ENCODE measurements at regions not wholly inside any gene's neighbourhood (a gene's known extent, or its start where the extent isn't known, plus 50 kb on each side); places are given as distances from the start of the nearest gene placed in this dataset.

DNA sequence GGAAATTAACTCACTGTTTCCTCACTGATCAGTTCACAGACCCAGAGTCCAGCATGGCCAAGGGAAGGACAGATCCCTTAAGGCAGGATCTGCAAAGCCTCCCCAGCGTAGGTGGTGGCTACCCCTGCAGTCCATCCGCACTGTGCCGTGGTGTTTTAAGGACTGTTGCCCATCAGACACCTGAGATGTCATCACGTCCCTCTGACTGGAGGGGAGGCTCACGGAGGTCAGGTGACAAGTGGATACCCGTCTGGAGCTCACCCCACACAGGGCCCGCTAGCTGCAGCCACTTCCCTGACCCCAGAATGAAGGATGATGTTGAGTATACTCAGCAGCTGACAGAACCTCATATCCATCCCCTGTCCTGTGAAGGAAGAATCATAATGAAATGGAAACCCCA is 161.8 kb upstream of the GGTLC1 start:
- no peak for DNase-seq (ENCODE audit: low read depth)
- no peak overlapping the region for H3K4me3 ChIP-seq (ENCODE audit: low read depth, low read length)
- TF ChIP-seq, protein P1, sequence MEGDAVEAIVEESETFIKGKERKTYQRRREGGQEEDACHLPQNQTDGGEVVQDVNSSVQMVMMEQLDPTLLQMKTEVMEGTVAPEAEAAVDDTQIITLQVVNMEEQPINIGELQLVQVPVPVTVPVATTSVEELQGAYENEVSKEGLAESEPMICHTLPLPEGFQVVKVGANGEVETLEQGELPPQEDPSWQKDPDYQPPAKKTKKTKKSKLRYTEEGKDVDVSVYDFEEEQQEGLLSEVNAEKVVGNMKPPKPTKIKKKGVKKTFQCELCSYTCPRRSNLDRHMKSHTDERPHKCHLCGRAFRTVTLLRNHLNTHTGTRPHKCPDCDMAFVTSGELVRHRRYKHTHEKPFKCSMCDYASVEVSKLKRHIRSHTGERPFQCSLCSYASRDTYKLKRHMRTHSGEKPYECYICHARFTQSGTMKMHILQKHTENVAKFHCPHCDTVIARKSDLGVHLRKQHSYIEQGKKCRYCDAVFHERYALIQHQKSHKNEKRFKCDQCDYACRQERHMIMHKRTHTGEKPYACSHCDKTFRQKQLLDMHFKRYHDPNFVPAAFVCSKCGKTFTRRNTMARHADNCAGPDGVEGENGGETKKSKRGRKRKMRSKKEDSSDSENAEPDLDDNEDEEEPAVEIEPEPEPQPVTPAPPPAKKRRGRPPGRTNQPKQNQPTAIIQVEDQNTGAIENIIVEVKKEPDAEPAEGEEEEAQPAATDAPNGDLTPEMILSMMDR (IDR thresholded peaks at IDR 0.05; ENCODE audit: low read depth, low read length, missing control alignments) = no peak

DNA sequence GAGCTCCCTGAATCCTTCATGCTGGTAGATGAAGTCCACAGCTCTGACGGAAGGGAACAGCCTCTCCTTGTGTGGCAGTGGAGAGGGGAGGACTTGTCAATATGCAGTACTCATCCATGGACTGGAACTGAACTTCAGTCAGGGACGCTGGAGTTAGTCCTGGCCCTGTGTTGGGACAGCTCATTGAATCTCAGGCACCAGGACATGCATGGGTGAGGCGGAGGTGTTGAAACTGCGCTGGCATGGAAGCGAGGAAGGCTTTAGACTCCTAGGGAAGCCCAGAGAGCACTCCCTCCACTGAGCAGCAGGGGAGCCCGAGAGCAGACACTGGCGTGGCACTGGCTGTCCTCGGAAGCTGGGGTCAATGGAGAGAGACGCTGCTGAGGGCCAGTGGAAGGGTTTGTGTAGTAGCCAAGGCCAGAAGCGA is 161.3 kb upstream of the GGTLC1 start:
- no peak for DNase-seq (ENCODE audit: low read depth)
- TF ChIP-seq, protein P1 (IDR thresholded peaks at IDR 0.05; ENCODE audit: low read depth, low read length, missing control alignments) = peak; percentile 60
- H3K4me3 ChIP-seq (ENCODE audit: low read depth, low read length) = no peak overlapping the region

DNA sequence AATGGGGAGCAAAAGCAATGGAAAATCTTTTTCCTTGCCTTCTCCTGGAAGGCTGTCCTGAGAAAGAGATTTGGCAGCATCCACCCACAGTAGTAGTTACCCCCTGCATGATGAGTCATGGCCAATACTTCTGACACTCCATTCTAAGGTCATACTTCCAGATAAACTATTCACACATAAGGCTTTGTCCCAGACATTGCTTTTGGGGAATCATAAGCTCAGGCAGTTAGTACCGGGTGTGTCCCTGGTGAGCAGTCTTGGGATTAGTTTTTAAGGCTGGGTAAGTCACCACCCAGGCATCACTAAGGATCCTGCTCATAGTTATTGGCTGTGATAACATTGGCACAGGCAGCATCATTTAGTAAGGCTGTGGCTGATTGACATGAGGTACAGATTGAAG is 160.6 kb upstream of the GGTLC1 start:
- TF ChIP-seq, protein P1 (IDR thresholded peaks at IDR 0.05; ENCODE audit: low read depth, low read length, missing control alignments) = no peak
- DNase-seq (ENCODE audit: low read depth) = no peak
- H3K4me3 ChIP-seq (ENCODE audit: low read depth, low read length) = no peak overlapping the region

DNA sequence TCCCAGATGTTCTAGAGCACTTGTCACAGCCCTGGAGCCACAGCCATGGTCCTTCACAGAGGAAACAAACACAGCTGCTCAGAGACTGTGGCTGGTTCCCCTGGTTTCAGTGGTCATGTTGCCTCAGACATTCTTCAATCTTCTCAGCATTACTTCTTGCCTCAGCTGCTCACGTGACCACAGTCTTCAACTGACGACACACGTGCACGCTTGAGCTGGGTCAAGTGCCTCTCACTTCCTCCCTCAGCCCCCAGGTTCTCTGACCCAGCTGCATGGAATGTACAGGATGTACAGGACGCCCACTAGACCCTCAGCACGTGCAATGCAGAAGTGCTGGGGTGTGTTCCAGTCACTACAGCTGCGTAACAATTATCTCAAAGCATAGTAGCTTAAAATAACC is 159.8 kb upstream of the GGTLC1 start:
- DNase-seq (ENCODE audit: low read depth) = peak; percentile 45
- TF ChIP-seq, protein P1 (IDR thresholded peaks at IDR 0.05; ENCODE audit: low read depth, low read length, missing control alignments) = no peak
- no peak overlapping the region for H3K4me3 ChIP-seq (ENCODE audit: low read depth, low read length)

DNA sequence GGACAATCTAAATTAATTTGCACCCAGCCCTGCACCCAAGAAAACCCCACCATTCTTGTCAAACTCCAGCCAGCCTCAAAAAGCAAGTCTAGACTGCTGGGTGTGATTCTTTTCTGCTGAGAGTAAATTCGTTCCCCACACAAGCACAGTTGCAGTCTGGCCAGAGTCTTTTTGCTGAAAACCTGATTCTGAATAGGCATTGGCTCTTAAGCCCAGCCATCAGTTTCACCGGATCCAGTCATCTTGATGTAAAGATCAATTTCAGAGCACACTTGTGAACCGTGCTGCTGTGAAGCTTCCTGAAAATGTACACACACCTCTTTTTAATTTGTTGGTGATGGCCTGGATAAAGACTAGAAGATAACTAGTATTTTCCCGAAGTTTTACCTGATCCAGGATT is 159.4 kb upstream of the GGTLC1 start:
- TF ChIP-seq, protein P1 (IDR thresholded peaks at IDR 0.05; ENCODE audit: low read depth, low read length, missing control alignments) = no peak
- no peak for DNase-seq (ENCODE audit: low read depth)

DNA sequence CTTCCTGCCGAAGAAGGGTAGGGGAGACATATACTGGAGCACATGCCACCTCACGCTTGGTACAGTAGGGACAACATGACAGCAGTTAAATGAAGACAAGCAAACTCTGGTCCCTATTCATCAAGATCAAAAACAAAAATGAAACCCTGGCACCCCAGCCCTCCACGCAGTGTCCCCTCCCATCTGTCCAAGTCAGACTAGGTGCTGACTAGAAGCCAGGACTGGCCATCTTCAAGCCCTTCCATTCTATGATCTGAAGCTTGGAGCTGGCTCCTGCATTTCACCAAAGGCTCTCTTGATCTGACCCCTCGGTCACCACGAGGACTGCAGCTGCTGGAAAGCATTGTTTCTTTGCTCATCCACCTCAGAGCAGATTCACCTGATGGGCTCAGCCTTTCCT is 158.9 kb upstream of the GGTLC1 start:
- DNase-seq (ENCODE audit: low read depth) = no peak
- TF ChIP-seq, protein P1 (IDR thresholded peaks at IDR 0.05; ENCODE audit: low read depth, low read length, missing control alignments) = no peak
- H3K4me3 ChIP-seq (ENCODE audit: low read depth, low read length) = no peak overlapping the region

More for the DNA sequence above, 159.4 kb upstream of the GGTLC1 start:
- no peak overlapping the region for H3K4me3 ChIP-seq (ENCODE audit: low read depth, low read length)

DNA sequence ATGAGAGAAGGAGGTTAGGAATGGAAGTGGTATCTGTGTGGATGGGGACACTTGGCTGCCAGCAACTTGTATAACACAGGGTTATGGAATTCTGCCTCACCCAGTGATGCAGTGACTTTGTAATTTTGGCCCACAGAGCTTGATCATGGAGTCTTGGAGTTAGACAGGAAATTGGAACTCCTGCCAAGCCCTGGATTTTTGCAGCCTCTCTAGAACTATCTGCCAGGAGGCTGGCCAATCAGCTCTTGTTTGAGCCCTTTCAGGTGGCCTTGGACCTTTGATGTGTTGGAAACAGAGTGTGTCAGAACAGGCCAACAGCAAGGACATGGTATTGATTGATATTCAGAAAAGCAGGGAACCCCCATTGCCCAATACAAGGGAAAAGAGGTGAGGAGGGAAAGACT is 157.7 kb upstream of the GGTLC1 start:
- TF ChIP-seq, protein P1 (IDR thresholded peaks at IDR 0.05; ENCODE audit: low read depth, low read length, missing control alignments) = no peak
- H3K4me3 ChIP-seq (ENCODE audit: low read depth, low read length) = no peak overlapping the region
- DNase-seq (ENCODE audit: low read depth) = no peak

All from GM12864 (cell line).